AG04450 (cell line): ENCODE measurements at regions not wholly inside any gene's neighbourhood (a gene's known extent, or its start where the extent isn't known, plus 50 kb on each side); places are given as distances from the start of the nearest gene placed in this dataset.

Experiments used
- CTCF ChIA-PET: fragments of 300-600, 350-600 bp; formaldehyde crosslinking; extraction: SDS; loops from one replicate; lab custom pipeline; 2022; ENCODE audit warnings: antibody characterized with exemption, inconsistent platforms; lab: Charles Lee
- POLR2A ChIA-PET: fragments of 350-600 bp; formaldehyde crosslinking; extraction: SDS; loops from one replicate; lab custom pipeline; 2021; ENCODE audit warnings: antibody characterized with exemption, inconsistent platforms; lab: Yijun Ruan, JAX
- DNase-seq: peaks from one replicate; pipeline ENCODE4 v3.0.0-alpha.2; 2011; ENCODE audit warnings: low read depth, low spot score
- H3K27ac ChIP-seq: one replicate; pipeline ENCODE4 v1.5.1; 2012; ENCODE audit warnings: low read depth, low read length, control low read depth
- H3K27me3 ChIP-seq: one replicate; pipeline ENCODE4 v1.6.0; 2012; ENCODE audit warnings: low read length; ENCODE audit not compliant: control insufficient read depth, insufficient read depth
- H3K4me3 ChIP-seq: 2 replicates; pipeline ENCODE4 v1.5.1; 2011; ENCODE audit warnings: mild to moderate bottlenecking, low read depth, low read length, control low read depth
- H3K9me3 ChIP-seq: 2 replicates; pipeline ENCODE4 v1.5.1; 2012; ENCODE audit warnings: low read length; ENCODE audit not compliant: control insufficient read depth, insufficient read depth
- TF ChIP-seq, protein P1 (sequence below): IDR thresholded peaks from 2 replicates; pipeline ENCODE4 v1.5.1; 2011; ENCODE audit warnings: low read depth, low read length, control low read depth, inconsistent platforms

GRCh38 chr11:28713850-28714249, 605.7 kb downstream of the METTL15 start:
- TF ChIP-seq, protein P1, sequence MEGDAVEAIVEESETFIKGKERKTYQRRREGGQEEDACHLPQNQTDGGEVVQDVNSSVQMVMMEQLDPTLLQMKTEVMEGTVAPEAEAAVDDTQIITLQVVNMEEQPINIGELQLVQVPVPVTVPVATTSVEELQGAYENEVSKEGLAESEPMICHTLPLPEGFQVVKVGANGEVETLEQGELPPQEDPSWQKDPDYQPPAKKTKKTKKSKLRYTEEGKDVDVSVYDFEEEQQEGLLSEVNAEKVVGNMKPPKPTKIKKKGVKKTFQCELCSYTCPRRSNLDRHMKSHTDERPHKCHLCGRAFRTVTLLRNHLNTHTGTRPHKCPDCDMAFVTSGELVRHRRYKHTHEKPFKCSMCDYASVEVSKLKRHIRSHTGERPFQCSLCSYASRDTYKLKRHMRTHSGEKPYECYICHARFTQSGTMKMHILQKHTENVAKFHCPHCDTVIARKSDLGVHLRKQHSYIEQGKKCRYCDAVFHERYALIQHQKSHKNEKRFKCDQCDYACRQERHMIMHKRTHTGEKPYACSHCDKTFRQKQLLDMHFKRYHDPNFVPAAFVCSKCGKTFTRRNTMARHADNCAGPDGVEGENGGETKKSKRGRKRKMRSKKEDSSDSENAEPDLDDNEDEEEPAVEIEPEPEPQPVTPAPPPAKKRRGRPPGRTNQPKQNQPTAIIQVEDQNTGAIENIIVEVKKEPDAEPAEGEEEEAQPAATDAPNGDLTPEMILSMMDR = no peak
- no peak overlapping the region for H3K4me3 ChIP-seq
- no peak for DNase-seq
- CTCF ChIA-PET = no interaction called here
- no peaks in the 10 kb centered on the region for H3K9me3 ChIP-seq
- H3K27me3 ChIP-seq = no peaks in the 10 kb centered on the region
- no peak overlapping the region for H3K27ac ChIP-seq
- POLR2A ChIA-PET = no interaction called here

GRCh38 chr11:28708075-28708474, 599.9 kb downstream of the METTL15 start:
- TF ChIP-seq, protein P1 = no peak
- POLR2A ChIA-PET = no interaction called here
- CTCF ChIA-PET = interaction anchor here (0.5 kb wide), 1 partner anchor 45 kb away, joined by 3 read pairs; no protein-coding TSS in a partner anchor
- DNase-seq = no peak
- Histone ChIP-seq H3K9me3 (no peaks in the 10 kb centered on the region), H3K27ac (no peak overlapping the region), H3K27me3 (no peaks in the 10 kb centered on the region), H3K4me3 (no peak overlapping the region)

DNA sequence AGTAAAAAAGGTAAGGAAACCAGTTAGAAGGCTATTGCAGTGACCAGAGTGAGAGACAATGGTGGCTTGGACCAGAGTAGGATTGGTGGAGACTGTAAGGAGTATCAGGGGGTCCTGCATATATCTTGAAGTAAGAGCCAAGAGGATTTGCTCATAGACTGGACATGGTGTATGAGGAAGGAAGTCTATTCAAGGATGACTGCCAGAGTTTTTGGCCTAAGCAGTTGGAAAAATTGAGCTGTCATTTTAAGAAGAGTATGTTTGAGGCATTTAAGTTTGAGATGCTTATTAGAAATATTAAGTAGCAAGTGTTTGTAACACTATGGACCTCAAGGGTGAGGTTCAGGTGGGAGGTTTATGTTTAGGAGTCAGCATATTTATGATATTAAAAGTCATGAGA, 596.6 kb downstream of the METTL15 start:
- Histone ChIP-seq H3K27me3 (no peaks in the 10 kb centered on the region), H3K9me3 (no peaks in the 10 kb centered on the region), H3K4me3 (no peak overlapping the region), H3K27ac (no peak overlapping the region)
- no peak for DNase-seq
- CTCF ChIA-PET = no interaction called here
- TF ChIP-seq, protein P1 = no peak
- POLR2A ChIA-PET = no interaction called here

GRCh38 chr11:28703371-28703770, 595.2 kb downstream of the METTL15 start:
- ChIA-PET CTCF (no interaction called here), POLR2A (no interaction called here)
- H3K27ac ChIP-seq = no peak overlapping the region
- H3K9me3 ChIP-seq = no peaks in the 10 kb centered on the region
- no peak overlapping the region for H3K4me3 ChIP-seq
- DNase-seq = no peak
- TF ChIP-seq, protein P1 = no peak
- no peaks in the 10 kb centered on the region for H3K27me3 ChIP-seq

- CTCF ChIA-PET = no interaction called here
- TF ChIP-seq, protein P1 = no peak
- H3K27ac ChIP-seq = no peak overlapping the region
- DNase-seq = no peak
- no peaks in the 10 kb centered on the region for H3K27me3 ChIP-seq
- H3K9me3 ChIP-seq = no peaks in the 10 kb centered on the region
- H3K4me3 ChIP-seq = no peak overlapping the region
- POLR2A ChIA-PET = no interaction called here
Observed at GRCh38 chr11:28702871-28703270, 594.7 kb downstream of the METTL15 start.
